ENCODE measurements at regions not wholly inside any gene's neighbourhood (a gene's known extent, or its start where the extent isn't known, plus 50 kb on each side); places are given as distances from the start of the nearest gene placed in this dataset.

- TF ChIP-seq, protein P1, sequence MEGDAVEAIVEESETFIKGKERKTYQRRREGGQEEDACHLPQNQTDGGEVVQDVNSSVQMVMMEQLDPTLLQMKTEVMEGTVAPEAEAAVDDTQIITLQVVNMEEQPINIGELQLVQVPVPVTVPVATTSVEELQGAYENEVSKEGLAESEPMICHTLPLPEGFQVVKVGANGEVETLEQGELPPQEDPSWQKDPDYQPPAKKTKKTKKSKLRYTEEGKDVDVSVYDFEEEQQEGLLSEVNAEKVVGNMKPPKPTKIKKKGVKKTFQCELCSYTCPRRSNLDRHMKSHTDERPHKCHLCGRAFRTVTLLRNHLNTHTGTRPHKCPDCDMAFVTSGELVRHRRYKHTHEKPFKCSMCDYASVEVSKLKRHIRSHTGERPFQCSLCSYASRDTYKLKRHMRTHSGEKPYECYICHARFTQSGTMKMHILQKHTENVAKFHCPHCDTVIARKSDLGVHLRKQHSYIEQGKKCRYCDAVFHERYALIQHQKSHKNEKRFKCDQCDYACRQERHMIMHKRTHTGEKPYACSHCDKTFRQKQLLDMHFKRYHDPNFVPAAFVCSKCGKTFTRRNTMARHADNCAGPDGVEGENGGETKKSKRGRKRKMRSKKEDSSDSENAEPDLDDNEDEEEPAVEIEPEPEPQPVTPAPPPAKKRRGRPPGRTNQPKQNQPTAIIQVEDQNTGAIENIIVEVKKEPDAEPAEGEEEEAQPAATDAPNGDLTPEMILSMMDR (IDR thresholded peaks at IDR 0.05), result no peak
- TF ChIP-seq EP300 (IDR thresholded peaks at IDR 0.05; ENCODE audit: low read depth), result no peak
- no peak for TF ChIP-seq POLR2AphosphoS5 (IDR thresholded peaks at IDR 0.05)
- no peak for TF ChIP-seq POLR2A (IDR thresholded peaks at IDR 0.05)
These were observed 104.2 kb upstream of the SPRED1 start for GRCh38 chr15:38148471-38148870.

All from transverse colon (tissue), 4 donors.